ENCODE measurements at regions not wholly inside any gene's neighbourhood (a gene's known extent, or its start where the extent isn't known, plus 50 kb on each side); places are given as distances from the start of the nearest gene placed in this dataset.

DNA sequence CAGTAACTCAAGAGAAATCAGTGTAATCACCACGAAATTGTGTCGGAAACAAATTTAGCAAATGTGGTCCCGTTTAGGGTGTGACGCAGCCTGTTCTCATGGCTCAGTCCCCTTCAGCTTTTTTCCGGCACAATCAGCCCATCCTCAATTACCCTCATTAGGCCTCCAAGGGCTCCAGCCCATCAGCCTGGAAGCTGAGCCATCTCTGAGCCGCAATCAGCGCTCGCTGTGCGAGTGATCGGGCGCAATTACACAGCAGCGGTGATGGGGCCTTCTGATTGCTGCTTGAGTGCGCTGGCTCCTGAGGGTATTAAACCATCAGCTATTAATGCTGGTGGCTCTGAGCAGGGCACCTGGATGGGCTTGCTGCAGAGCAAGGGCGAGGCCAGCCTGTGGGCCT, 55.6 kb downstream of the PLXNA1 start:
- TF ChIP-seq, protein P1, sequence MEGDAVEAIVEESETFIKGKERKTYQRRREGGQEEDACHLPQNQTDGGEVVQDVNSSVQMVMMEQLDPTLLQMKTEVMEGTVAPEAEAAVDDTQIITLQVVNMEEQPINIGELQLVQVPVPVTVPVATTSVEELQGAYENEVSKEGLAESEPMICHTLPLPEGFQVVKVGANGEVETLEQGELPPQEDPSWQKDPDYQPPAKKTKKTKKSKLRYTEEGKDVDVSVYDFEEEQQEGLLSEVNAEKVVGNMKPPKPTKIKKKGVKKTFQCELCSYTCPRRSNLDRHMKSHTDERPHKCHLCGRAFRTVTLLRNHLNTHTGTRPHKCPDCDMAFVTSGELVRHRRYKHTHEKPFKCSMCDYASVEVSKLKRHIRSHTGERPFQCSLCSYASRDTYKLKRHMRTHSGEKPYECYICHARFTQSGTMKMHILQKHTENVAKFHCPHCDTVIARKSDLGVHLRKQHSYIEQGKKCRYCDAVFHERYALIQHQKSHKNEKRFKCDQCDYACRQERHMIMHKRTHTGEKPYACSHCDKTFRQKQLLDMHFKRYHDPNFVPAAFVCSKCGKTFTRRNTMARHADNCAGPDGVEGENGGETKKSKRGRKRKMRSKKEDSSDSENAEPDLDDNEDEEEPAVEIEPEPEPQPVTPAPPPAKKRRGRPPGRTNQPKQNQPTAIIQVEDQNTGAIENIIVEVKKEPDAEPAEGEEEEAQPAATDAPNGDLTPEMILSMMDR (IDR thresholded peaks at IDR 0.05; ENCODE audit: extremely low read depth in 1 of 2, insufficient read depth in 1 of 2, low read depth in 1 of 2, low read length in 2 of 2) = no peak
- TF ChIP-seq POLR2A (IDR thresholded peaks at IDR 0.05; ENCODE audit: low read depth, low read length) (no peak), EZH2 (IDR thresholded peaks at IDR 0.05; ENCODE audit: borderline replicate concordance, low read depth, low read length, severe bottlenecking) (no peak)
- TF ChIP-seq, protein P2, sequence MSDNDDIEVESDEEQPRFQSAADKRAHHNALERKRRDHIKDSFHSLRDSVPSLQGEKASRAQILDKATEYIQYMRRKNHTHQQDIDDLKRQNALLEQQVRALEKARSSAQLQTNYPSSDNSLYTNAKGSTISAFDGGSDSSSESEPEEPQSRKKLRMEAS (IDR thresholded peaks at IDR 0.05; ENCODE audit: insufficient read depth, insufficient read length) = no peak
